HG02884 (cell line): ENCODE measurements at regions not wholly inside any gene's neighbourhood (a gene's known extent, or its start where the extent isn't known, plus 50 kb on each side); places are given as distances from the start of the nearest gene placed in this dataset.

ENCODE experiments used
- ATAC-seq: cut with Tn5 transposase; IDR thresholded peaks from one replicate; pipeline ENCODE4 v1.9.1; 2021; ENCODE audit warnings: mild to moderate bottlenecking, moderate library complexity; ENCODE audit not compliant: unreplicated experiment

DNA sequence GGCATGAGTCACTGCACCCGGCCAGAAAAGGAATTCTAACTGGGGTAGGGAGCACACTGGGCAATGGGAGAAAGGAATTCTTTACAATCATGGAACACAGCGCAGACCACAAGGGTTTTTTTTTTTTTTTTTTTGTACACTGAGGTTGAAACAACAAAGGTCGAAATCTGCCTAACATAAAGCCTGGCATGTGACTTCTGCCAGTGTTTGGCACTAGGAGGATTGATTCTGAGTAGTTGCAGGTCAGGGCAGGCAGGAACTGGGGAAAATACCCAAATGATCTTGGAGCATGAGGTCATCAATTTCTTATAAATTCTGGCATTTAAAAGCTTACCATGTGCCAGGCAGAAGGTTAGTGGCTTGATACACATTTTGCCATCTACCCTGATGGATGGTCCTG lies 202.0 kb upstream of the SNX19 start:
- ATAC-seq: no peak

DNA sequence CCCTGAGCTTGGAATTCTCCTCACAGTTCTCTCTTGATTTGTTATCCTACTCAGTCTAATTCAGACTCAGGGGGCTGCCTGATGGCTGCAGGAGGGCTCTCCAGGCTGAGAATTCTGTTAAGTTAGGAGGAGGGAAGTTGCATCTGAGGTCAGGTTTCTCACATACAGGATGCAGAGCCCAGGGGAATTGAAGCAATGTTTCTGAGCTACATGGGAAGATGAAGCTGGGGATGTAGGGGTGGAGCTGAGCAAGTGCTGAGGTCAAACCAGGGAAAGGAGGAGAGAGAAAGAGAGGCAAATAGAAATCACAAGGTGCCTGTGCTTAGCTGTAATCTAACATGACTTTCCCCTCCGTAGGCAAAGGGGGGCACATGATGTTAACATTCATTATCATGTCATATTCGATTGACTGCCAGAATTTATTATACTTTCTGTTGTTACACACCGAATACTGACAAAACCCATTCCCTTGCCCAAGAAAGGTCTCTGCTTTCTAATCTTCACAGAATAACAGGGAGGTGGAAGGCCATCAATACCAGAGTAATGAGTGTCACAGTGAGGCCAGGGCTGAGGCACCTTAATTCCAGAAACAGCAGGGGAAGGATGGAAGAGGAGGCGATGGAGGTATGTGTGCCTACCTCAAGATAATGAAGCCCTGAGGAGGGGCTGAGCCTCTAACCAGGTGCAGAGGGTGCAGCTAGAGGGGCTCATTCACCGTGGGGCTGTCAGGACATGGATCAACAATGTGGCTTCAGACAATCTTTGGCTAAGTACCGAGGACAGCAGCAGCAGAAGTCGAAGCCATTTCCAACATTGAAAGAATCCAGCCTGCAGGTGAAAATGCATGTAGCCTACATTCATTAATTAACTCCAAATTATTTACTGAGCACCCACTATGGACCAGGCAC lies 205.4 kb upstream of the SNX19 start:
- ATAC-seq: no peak

DNA sequence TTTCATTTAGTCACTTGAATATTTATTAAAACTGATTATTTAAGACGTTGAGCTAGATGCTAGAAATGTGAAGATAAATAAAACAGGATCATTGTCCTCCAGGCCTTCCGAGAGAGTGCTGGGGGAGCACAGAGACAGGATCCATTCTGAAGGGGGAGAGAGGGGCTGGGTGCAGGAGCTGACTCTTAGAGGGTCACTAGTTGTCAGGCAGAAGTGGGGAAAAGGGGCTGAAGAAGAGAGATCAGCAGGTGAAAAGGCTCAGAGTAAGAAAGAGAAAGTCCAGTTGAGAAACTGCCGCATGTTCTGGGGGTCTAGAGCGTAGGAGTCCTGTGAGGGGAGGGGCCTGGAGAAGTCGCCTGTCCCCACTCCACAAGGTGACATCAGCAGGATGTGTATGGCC lies 206.2 kb upstream of the SNX19 start:
- no peak for ATAC-seq

DNA sequence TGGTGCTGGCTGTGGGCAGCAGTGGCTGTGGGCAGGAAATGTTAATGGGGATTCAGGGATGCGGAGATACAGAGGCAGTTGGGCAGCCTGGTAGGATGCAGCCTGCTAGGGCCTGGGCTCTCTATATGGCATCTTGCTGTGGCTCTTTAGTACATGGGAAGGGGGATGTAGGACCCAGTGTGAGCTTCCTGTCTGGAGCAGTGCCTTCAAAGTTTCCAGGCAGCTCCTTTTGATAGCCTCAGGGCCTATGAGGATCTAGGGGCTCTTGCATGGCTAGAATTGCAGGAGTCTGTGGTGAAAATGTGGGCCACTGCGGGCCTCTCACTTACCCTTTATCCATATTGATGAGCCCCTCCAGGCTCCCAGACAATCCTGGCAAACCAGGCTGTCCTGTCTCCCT lies 213.2 kb upstream of the SNX19 start:
- ATAC-seq: no peak

DNA sequence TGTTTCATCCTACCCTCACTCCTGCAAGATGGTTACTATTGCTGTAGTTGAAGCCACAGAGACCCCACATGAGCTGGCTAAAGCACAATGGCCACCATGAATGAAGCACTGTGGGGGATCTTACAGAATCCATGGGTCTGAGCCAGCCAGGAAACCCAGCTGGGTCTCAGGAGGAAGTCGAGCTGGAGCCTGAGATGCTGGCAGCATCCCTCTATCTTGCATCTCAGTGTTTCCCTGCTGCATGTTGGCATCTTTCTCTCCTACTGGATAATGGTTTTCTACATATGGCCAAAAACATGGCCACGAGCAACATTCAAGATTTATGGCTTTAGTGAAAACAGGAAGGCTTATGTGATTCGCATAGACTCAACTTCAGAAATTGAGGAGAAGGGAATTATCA lies 219.3 kb upstream of the SNX19 start:
- no peak for ATAC-seq

DNA sequence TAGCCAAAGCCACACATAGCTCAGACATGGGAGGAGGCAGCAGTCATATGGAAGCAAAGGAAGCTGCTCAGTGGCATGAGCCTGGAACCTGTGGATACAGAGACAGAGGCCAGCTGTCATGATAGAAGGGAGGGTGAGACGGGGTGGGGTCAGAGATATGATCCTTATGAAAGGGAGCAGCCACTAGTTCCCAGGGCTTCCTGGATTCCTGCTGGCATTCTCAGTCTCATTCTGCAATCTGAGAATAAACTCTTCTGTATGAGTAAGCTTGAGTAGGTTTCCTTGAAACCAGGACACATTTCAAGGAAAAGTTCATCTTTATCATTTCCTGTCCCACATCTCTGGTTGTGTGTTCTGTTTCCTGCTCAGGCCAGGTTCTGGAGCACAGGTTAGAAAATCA lies 220.2 kb upstream of the SNX19 start:
- ATAC-seq: no peak

DNA sequence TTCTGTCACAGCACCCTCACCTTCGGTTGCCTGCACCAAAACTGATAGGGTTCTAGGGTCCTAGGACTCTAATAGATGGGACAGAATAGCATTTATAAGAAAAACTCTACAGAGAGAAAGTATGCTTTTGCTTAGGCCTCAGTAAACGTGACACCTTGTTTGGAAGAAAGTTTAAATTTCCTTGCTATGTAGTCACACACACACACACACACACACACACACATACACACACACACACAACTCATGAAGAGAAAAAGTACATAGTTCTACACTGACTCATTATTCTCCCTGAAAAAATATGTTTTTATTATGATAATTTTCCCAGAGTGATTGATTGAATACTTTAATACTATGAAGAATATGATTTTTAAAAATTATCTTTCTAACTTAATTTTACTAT lies 220.8 kb upstream of the SNX19 start:
- no peak for ATAC-seq

DNA sequence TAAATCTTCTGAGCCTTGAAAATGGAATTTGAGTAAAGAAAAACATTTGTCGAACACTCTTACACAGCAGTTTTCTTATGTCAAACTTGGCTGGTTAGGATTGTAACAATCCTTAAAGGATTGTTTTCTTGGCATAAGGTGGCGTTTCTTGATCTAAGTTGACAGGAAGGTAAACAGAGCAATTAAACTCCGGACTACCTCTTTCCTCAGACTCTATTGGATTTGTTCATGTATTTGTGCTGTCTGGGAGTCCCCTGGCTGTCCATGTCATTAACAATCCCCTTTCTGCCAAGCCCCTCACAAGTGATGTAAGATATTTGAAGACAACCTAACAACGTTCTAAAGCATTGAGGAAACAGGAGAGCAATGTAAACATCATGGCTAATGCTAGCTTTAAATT lies 222.5 kb upstream of the SNX19 start:
- no peak for ATAC-seq

DNA sequence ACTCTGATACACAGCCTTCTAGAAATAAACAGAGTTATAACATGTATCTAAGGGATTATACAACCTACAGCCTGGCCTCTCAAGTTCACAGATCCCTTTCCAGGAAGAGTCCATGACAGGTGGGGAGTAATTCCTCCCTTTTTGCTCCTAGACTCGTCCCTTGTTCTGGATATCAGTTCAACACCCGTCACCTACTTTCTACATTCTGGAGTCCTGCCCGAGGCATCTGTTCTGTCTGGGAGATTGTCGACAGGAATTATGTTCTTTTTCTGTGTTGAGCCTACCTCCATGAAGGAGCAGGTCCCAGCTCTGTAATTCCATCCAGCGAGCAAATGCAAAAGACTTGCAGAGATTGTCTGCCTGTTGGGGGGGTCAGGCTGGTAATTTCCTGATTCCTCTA lies 224.6 kb upstream of the NTM start:
- ATAC-seq: no peak

DNA sequence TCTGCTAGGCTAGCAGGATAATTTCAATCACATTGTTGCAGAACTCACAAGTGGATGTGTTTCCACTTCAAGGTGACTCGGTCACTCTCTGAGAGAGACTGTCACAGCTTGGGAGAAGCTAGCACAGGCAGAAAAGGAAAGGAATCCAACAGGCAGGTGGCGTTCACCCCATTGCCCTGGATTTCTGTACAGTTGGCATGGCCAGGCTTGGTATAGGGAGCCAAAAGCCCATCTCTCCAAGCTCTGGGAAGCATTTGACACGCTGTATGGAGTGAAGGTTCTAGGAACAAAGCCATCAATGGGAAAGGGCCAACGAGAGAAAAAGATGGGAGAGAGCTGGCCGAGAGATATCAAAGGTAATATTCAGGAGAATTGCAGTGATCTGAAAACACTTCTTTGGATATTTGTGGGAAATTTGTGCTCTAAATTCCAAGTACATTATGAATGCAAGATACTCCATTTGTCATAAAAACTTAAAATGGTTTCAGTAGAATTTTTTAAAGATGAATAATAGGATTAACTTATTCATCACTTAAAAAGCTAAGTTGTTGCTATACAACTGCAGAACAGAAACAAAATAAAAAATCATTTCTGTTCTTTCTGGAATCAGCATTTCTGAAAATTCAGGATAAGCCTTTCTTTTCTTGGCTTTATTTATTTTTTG lies 223.5 kb upstream of the NTM start:
- ATAC-seq: no peak

DNA sequence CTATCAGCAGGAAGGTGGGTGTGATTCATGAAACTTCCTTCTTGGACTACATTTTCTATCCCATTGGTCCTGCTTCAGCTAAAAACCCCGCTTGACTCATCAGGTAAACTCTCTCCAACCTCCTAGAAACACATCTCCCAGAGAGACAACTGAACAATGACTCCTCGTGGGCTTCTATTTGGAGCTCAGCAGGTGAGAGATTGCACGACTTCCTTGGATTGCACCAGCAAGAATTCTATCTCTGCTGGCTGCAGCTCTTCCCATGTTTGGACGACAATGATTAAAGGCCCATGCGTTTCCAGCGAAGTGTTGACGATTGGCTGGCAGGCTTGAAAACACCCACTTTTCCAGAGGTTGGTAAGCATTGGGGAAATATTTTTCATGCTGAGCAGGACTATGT lies 216.1 kb upstream of the NTM start:
- ATAC-seq: no peak

DNA sequence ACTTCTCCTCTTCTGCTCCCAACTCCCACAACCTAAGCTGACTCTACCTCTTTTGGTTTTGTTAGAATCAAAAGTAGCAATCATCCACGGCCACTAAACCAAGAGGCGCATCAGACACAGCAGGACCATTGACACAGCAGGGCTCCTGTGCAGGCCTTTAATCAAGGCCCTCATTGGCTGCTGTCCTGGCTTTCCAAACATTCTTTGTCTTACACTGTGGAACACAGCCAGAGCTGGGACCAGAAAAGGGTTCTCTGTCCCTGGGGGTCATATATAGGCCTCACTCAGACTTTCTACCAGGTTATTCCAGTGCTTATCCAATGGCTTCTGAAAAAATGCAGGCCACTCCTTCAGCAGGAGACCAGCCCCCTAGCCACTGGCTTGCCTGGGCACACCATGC lies 212.7 kb upstream of the NTM start:
- ATAC-seq: no peak

DNA sequence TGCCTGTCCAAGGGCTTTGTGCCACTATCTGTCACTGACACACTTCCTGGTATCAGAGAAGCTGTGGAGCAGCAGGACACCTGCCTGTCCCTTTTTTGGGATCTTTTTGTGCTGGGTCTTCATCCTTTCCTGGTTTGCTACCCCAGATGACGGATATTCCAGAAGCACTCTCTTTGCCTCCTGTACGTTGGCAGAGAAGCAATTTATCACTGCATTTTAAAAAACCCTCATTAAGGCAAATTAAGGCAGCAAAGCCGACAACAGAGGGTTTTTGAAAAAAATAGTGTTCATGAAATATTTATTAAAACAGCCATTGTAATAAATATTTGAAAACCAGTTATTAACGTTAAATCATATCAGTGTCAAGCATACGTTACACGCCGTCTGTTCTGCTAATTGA lies 209.6 kb upstream of the NTM start:
- no peak for ATAC-seq

DNA sequence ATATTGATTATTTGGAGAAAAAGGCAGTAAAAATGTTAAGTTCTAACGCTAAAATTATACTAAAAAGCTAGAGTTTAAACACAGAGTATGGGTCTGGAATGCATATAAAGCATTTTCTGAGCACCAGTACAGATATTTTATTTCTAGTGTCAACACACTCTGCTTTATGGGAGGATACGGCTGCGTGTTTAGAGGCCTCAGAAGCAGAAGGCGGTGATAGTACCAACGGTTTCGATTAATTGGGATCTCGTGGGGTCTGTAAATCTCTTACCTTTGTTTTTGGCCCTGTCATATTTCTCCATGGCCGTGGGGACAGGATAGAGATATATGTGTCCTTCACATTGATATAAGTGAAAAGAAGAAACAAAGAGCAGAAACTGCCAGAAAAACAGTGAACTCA lies 206.8 kb upstream of the NTM start:
- ATAC-seq: no peak

DNA sequence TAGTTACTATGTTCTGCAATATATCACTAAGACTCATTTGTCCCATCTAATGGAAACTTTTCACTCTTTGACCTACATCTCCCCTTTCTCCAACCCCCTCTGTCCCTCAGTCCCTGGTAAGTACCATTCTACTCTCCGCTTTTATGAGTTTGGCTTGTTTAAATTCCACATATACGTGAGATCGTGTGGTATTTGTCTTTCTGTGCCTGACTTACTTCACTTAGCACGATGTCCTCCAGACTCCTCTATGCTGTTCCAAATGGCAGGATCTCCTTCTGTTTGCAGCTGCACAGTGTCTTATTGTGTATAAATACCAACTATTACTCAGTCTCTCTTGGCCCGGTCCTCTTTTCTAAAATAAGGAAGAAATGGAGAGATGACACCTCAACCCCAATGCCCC lies 205.4 kb upstream of the NTM start:
- no peak for ATAC-seq

DNA sequence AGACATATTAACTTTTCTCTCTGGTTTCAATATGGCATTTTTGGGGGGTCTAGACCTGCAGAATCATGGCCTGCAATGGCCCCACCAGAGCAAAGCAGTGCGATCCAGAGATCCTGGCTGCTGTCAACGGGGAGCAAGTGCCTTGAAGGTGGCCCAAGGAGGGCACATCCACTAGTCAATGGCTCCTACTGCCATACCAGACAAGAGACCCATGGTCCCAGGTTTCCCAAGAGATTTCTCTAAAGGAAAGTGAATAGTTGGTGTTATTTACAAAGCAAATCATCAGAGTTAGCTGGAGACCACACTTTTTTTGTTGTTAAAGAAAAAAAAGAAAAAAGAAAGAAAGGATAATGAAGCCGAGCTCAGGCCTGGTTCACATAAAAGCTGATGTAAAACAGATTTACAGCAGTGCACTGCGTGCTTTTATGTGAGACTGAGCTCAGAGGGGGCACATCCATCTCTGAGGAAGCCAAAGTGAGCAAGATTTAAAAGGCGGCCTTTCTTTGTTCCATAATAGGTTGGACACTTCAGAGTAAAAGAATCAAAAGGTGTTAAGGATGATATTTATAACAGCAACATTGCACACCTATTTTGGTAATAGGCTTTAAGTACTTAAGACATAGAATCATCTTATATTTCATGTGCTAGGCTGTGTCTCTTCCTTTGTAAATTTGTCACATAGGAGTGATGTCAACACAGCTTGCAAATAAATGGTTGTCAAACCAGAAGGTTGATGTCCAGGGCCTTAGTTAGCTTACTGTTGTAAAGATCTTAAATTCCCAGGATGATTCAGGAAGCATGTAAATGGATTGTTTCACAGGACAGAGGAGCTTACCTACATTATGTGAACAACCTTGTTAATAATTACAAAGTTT lies 201.3 kb upstream of the NTM start:
- ATAC-seq: no peak

DNA sequence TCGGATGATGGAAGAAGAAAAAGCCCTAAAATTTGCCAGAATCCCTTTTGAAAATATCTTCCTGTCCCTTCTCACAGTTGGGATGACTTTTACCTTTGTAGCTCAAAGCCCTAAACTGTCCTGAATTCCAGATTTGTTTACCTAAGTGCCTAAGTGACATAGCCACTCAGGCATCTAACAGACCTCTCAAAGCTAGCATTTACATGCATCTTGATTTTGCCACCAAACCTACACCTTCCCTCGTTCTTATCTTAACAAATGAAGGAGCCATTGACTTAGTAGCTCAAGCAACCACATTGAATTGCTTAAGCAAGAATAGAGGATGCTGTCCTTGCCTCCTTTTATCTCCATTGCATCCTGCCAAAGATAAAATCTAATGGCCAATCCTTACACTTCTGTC lies 198.4 kb upstream of the NTM start:
- no peak for ATAC-seq

DNA sequence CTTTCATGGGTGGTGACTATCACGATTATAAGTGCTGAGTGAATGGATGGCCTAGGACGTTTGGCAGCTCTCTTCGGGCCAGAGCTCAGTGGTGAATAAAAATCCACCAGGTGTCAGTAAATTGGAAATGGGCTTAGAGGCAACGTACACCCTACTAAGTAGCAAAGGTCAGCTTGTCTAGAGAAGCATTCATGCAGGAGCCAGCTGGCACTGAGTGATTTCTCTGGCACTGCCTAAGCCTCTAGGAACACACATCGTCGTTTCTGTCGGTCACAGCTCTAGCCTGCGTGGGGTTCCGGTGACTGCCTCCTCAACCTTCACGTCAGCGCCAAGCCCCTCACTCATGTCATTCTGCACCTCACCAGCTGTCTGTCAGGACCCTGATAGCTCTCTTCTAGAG lies 192.4 kb upstream of the NTM start:
- ATAC-seq: no peak

DNA sequence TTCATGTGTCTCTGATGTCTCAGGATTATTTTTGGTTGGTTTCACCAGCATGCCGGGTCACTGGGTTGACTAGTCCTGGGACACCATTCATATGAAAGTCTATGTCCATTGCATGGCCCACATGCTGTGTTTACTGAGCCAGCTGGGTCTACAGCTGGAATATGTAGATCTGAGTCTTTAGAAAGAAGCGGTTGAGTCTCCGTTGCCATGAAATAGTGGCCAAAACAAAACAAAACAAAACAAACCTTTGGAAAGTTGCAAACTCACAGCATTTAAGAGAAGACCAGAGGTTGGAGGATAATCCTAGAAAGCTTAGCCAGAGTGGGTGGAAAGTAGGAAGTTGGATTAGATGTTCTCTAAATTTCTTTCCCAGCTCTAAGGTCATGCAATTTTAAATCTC lies 191.8 kb upstream of the NTM start:
- ATAC-seq: no peak

DNA sequence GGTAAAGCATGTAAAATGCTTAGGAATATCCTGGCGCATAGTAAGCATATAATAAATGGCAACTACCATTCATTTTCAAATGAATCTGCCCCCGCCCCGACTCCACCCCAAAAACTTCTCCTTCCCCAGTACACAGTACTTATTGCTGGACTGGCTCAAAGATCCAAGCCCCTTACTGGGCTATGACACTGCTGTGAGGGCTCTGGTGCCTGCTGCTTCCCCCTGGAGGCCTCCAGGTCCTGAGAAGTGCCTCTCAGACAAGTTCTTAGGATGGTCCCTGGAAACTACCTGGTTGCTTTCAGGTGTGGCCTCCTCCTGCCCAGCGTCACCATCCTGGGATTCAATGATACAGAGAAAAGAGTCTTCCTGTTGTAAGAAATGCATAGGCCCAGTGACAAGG lies 190.6 kb upstream of the NTM start:
- ATAC-seq: no peak

DNA sequence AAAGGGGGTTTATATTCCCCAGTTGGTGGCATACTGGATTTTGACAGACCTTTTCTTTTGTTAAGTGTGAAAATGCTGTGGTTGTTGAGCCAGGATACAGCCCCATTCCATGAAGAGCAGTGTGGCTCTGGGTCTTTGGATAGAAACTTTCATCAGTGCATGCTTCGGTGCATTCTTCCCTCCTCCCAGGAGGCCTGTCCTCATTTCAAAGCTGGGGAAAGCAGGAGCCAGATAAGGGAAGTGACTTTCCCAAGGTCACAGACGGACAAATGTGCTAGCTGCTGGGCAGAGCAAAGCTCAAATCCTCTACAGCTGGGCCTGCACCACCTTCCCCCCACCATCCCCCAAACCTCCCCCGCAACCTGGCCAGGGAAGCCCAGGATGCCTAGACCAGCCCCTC lies 184.5 kb upstream of the NTM start:
- ATAC-seq: no peak

DNA sequence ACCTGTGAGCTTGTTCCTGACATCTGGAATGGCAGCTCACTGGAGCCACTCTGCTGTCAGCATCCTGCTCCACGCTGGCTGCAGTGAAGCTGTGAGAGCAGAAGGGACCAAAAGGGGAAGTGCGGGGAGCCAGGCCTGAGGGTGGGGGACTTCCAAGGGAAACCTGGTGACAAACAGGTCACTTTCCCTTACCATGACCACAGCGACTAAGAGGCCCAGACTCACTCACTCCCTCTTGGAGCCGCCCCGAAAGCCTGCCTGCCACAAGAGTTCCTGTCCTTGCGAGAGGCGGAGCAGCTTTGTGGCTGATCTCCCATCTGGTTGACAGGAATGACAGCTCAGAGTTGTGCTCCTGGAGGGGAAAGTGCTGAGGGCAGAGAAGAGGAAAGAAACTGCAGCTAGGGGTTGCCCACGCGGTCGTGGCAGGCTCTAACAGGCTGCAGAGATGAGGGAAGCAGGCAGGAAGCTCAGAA lies 183.8 kb upstream of the NTM start:
- ATAC-seq: peak; percentile 92
